RKO (cell line): ENCODE measurements at regions not wholly inside any gene's neighbourhood (a gene's known extent, or its start where the extent isn't known, plus 50 kb on each side); places are given as distances from the start of the nearest gene placed in this dataset.

ENCODE experiments used
- DNase-seq: peaks from one replicate; pipeline ENCODE4 v3.0.0-alpha.2; 2016; ENCODE audit warnings: low spot score

GRCh38 chr5:125203912-125204311 lies 457.5 kb upstream of the ZNF608 start:
- no peak for DNase-seq

- no peak for DNase-seq
Measured at GRCh38 chr5:125205601-125206225, 459.3 kb upstream of the ZNF608 start.

GRCh38 chr5:125207856-125208255 lies 461.4 kb upstream of the ZNF608 start:
- no peak for DNase-seq

- DNase-seq, result no peak
Measured at GRCh38 chr5:125209650-125210049, 463.2 kb upstream of the ZNF608 start.

GRCh38 chr5:125210242-125210947 lies 464.0 kb upstream of the ZNF608 start:
- no peak for DNase-seq

GRCh38 chr5:125214080-125214479 lies 467.6 kb upstream of the ZNF608 start:
- DNase-seq, result no peak

GRCh38 chr5:125215593-125215992 lies 469.2 kb upstream of the ZNF608 start:
- no peak for DNase-seq

GRCh38 chr5:125219710-125220109 lies 473.3 kb upstream of the ZNF608 start:
- no peak for DNase-seq

- no peak for DNase-seq
Measured at GRCh38 chr5:125220284-125220683, 473.8 kb upstream of the ZNF608 start.

GRCh38 chr5:125222597-125223240 lies 476.3 kb upstream of the ZNF608 start:
- no peak for DNase-seq

GRCh38 chr5:125225424-125225823 lies 479.0 kb upstream of the ZNF608 start:
- no peak for DNase-seq

- DNase-seq, result no peak
Measured at GRCh38 chr5:125226825-125227224, 480.4 kb upstream of the ZNF608 start.

GRCh38 chr5:125227333-125228095 lies 481.1 kb upstream of the ZNF608 start:
- DNase-seq, result peak; percentile 41

GRCh38 chr5:125228363-125229070 lies 482.1 kb upstream of the ZNF608 start:
- no peak for DNase-seq

- no peak for DNase-seq
Measured at GRCh38 chr5:125229556-125229955, 483.1 kb upstream of the ZNF608 start.

- no peak for DNase-seq
Measured at GRCh38 chr5:125232779-125233230, 486.4 kb upstream of the ZNF608 start.

- DNase-seq, result no peak
Measured at GRCh38 chr5:125233944-125234343, 487.5 kb upstream of the ZNF608 start.

- DNase-seq, result no peak
Measured at GRCh38 chr5:125236007-125236406, 489.6 kb upstream of the ZNF608 start.

- DNase-seq, result no peak
Measured at GRCh38 chr5:125236981-125237380, 490.5 kb upstream of the ZNF608 start.

- DNase-seq, result no peak
Measured at GRCh38 chr5:125244531-125244930, 498.1 kb upstream of the ZNF608 start.

- no peak for DNase-seq
Measured at GRCh38 chr5:125245216-125245615, 498.8 kb upstream of the ZNF608 start.

GRCh38 chr5:125249400-125249799 lies 503.0 kb upstream of the ZNF608 start:
- DNase-seq, result no peak
